Neural cell (in vitro differentiated cells): ENCODE measurements at regions not wholly inside any gene's neighbourhood (a gene's known extent, or its start where the extent isn't known, plus 50 kb on each side); places are given as distances from the start of the nearest gene placed in this dataset.

ENCODE experiments used
- H2AFZ ChIP-seq: fragments of 200-600, 300-800 bp; sonication (generic), shearing (Covaris generic); 2 replicates; pipeline ENCODE4 v1.6.0; 2014; ENCODE audit warnings: low read depth, mild to moderate bottlenecking, antibody characterized with exemption, low read length, moderate library complexity
- H3F3A ChIP-seq: fragments of 200-600 bp; shearing (Covaris generic); 2 replicates; pipeline ENCODE4 v1.6.1; 2016; ENCODE audit warnings: mild to moderate bottlenecking, moderate library complexity, mixed read lengths, antibody characterized with exemption, low read length; ENCODE audit not compliant: insufficient read depth, poor library complexity, severe bottlenecking
- H3K27ac ChIP-seq: fragments of 200-600, 300-800 bp; sonication (generic), shearing (Covaris generic); 2 replicates; pipeline ENCODE4 v1.5.1; 2014; ENCODE audit warnings: mild to moderate bottlenecking, low read length, moderate library complexity
- H3K27me3 ChIP-seq: fragments of 300-800, 200-600 bp; sonication (generic), shearing (Covaris generic); 2 replicates; pipeline ENCODE4 v1.6.0; 2014; ENCODE audit warnings: mild to moderate bottlenecking, low read depth, low read length, moderate library complexity; ENCODE audit not compliant: insufficient read depth
- H3K36me3 ChIP-seq: fragments of 300-800, 200-600 bp; sonication (generic), shearing (Covaris generic); 2 replicates; pipeline ENCODE4 v1.5.1; 2014; ENCODE audit warnings: mild to moderate bottlenecking, antibody characterized with exemption, low read length, moderate library complexity; ENCODE audit not compliant: insufficient read depth
- H3K4me2 ChIP-seq: fragments of 300-800, 200-600 bp; sonication (generic), shearing (Covaris generic); 2 replicates; pipeline ENCODE4 v1.6.0; 2014; ENCODE audit warnings: mild to moderate bottlenecking, low read length
- H3K4me3 ChIP-seq: fragments of 300-800, 200-600 bp; sonication (generic), shearing (Covaris generic); 2 replicates; pipeline ENCODE4 v1.5.1; 2014; ENCODE audit warnings: mild to moderate bottlenecking, low read length, moderate library complexity
- H3K79me2 ChIP-seq: fragments of 200-600 bp; shearing (Covaris generic); replicated peaks from 2 replicates; pipeline ENCODE4 v1.6.0; 2014; ENCODE audit warnings: mild to moderate bottlenecking, low read length, moderate library complexity; ENCODE audit not compliant: insufficient read depth
- H3K9ac ChIP-seq: fragments of 300-800, 200-600 bp; sonication (generic), shearing (Covaris generic); 2 replicates; pipeline ENCODE4 v1.6.1; 2016; ENCODE audit warnings: mild to moderate bottlenecking, low read length, mixed read lengths
- H3K9me2 ChIP-seq: fragments of 200-600 bp; shearing (Covaris generic); 2 replicates; pipeline ENCODE4 v1.6.1; 2016; ENCODE audit warnings: mild to moderate bottlenecking, low read length, mixed read lengths; ENCODE audit not compliant: insufficient read depth
- H3K9me3 ChIP-seq: fragments of 200-600, 300-800 bp; sonication (generic), shearing (Covaris generic); 2 replicates; pipeline ENCODE4 v1.6.1; 2016; ENCODE audit warnings: mild to moderate bottlenecking, mixed run types, low read length, moderate library complexity, mixed read lengths
- H4K20me1 ChIP-seq: fragments of 200-600 bp; shearing (Covaris generic); 2 replicates; pipeline ENCODE4 v1.6.1; 2016; ENCODE audit warnings: mild to moderate bottlenecking, mixed run types; ENCODE audit not compliant: insufficient read depth
- CTCF ChIP-seq: fragments of 450-650 bp; IDR thresholded peaks from 2 replicates; pipeline ENCODE4 v1.5.1; 2014; ENCODE audit warnings: antibody characterized with exemption, mild to moderate bottlenecking, moderate library complexity; ENCODE audit not compliant: poor library complexity, severe bottlenecking
- EP300 ChIP-seq: fragments of 450-650 bp; conservative IDR thresholded peaks from 2 replicates; pipeline ENCODE4 v1.6.1; 2014; ENCODE audit warnings: antibody characterized with exemption, mild to moderate bottlenecking, moderate library complexity; ENCODE audit not compliant: poor library complexity, severe bottlenecking
- EZH2 ChIP-seq: fragments of 200-600, 300-800 bp; shearing (Covaris generic), sonication (generic); IDR thresholded peaks from 2 replicates; pipeline ENCODE4 v1.6.1; 2014; ENCODE audit warnings: antibody characterized with exemption, low read length, borderline replicate concordance, mild to moderate bottlenecking; ENCODE audit not compliant: insufficient read depth, poor library complexity, severe bottlenecking
- MXI1 ChIP-seq: fragments of 450-650 bp; conservative IDR thresholded peaks from 2 replicates; pipeline ENCODE4 v1.6.1; 2014; ENCODE audit warnings: antibody characterized with exemption, mild to moderate bottlenecking; ENCODE audit not compliant: poor library complexity, severe bottlenecking
- POLR2AphosphoS5 ChIP-seq: IDR thresholded peaks from 2 replicates; pipeline ENCODE4 v1.6.1; 2012
- RAD21 ChIP-seq: fragments of 450-650 bp; conservative IDR thresholded peaks from 2 replicates; pipeline ENCODE4 v1.6.1; 2014; ENCODE audit warnings: antibody characterized with exemption, mild to moderate bottlenecking, moderate library complexity
- REST ChIP-seq: IDR thresholded peaks from 2 replicates; pipeline ENCODE4 v1.6.1; 2012; ENCODE audit warnings: borderline replicate concordance
- SMC3 ChIP-seq: fragments of 450-650 bp; conservative IDR thresholded peaks from 2 replicates; pipeline ENCODE4 v1.6.1; 2014; ENCODE audit warnings: antibody characterized with exemption, mild to moderate bottlenecking, moderate library complexity; ENCODE audit not compliant: poor library complexity
- TAF1 ChIP-seq: IDR thresholded peaks from 2 replicates; pipeline ENCODE4 v1.6.1; 2012; ENCODE audit warnings: low read depth

DNA sequence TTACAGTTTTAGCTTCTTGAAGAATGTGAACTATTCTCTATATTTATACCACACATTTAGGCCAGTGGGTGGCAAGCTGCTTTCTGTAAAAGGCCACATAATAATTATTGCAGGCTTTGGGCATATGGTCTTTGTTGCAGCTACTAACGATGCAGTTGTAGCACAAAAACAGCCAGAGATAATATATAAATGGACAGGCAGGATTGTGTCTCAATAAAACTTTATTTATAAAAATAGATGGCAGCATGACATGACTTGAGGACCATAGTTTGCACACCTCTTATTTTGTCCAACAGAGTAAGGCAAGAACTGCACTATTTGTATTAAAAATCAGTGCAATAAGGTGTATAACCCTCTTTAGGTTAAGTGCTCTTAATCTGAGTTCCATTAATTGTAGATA, 415.0 kb downstream of the ANXA1 start:
- Histone ChIP-seq H3K4me3 (no peak overlapping the region), H3K9me3 (no peaks in the 10 kb centered on the region), H3K4me2 (no peak overlapping the region), H3K9ac (no peak overlapping the region), H3K79me2 (no peaks in the 10 kb centered on the region), H3K9me2 (no peaks in the 10 kb centered on the region), H4K20me1 (no peaks in the 10 kb centered on the region), H3K36me3 (no peaks in the 10 kb centered on the region), H2AFZ (no peak overlapping the region), H3K27ac (no peak overlapping the region), H3F3A (no peaks in the 10 kb centered on the region), H3K27me3 (no peaks in the 10 kb centered on the region)
- TF ChIP-seq CTCF (no peak), EP300 (no peak)

DNA sequence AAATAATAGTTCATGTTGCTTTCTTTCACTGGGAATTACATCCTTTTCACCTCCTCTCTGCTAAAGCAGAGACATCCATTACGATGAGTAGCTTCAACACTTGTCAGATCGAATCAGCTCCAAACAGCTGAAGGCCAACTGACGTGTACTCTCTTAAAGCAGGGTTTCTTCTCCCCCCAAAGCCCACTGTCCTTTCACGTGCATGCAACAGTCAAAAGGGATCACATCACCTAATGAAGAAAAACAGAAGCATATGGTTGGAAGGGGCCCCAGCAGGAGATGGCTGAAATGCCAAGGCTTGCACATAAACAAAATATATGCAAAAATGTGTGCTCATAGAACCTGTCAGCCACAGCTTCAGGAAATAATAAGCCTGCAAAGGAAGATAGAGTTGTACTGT, 421.6 kb downstream of the ANXA1 start:
- H3K27me3 ChIP-seq, result no peaks in the 10 kb centered on the region
- H3K4me3 ChIP-seq, result peak overlapping the region; percentile 36

GRCh38 chr9:73575101-73576060, 423.7 kb downstream of the ANXA1 start:
- H3K27me3 ChIP-seq, result no peaks in the 10 kb centered on the region
- H3K36me3 ChIP-seq, result no peaks in the 10 kb centered on the region
- H3K4me3 ChIP-seq, result no peak overlapping the region
- no peak for TF ChIP-seq EZH2
- no peak for TF ChIP-seq SMC3
- TF ChIP-seq RAD21, result no peak
- TF ChIP-seq REST, result no peak
- TF ChIP-seq TAF1, result no peak
- no peak for TF ChIP-seq POLR2AphosphoS5
- TF ChIP-seq CTCF, result no peak
- TF ChIP-seq EP300, result no peak
- TF ChIP-seq MXI1, result no peak
- H2AFZ ChIP-seq, result no peak overlapping the region
- no peaks in the 10 kb centered on the region for H3K9me2 ChIP-seq
- H3K79me2 ChIP-seq, result no peaks in the 10 kb centered on the region
- H3K9ac ChIP-seq, result no peak overlapping the region
- H3K4me2 ChIP-seq, result no peak overlapping the region
- no peaks in the 10 kb centered on the region for H3K9me3 ChIP-seq
- no peaks in the 10 kb centered on the region for H3F3A ChIP-seq
- H3K27ac ChIP-seq, result no peak overlapping the region
- no peaks in the 10 kb centered on the region for H4K20me1 ChIP-seq

More for the DNA sequence above, 421.6 kb downstream of the ANXA1 start:
- H3K9ac ChIP-seq, result no peak overlapping the region
- H3K79me2 ChIP-seq, result no peaks in the 10 kb centered on the region
- no peaks in the 10 kb centered on the region for H3K9me2 ChIP-seq
- H3K9me3 ChIP-seq, result no peaks in the 10 kb centered on the region
- peak overlapping the region; percentile 6 for H3K4me2 ChIP-seq
- no peak overlapping the region for H3K27ac ChIP-seq
- H2AFZ ChIP-seq, result no peak overlapping the region
- H3K36me3 ChIP-seq, result no peaks in the 10 kb centered on the region
- TF ChIP-seq EP300 (peak; percentile 68), POLR2AphosphoS5 (peak; percentile 43), SMC3 (no peak), MXI1 (no peak)
- no peaks in the 10 kb centered on the region for H4K20me1 ChIP-seq
- no peaks in the 10 kb centered on the region for H3F3A ChIP-seq
